B cell (primary cell): ENCODE measurements at regions not wholly inside any gene's neighbourhood (a gene's known extent, or its start where the extent isn't known, plus 50 kb on each side); places are given as distances from the start of the nearest gene placed in this dataset.
"Not testable (repeated sequence)": the region's sequence is repeated elsewhere in the genome, so short reads cannot be mapped to it uniquely, and the experiment has no call there.

ENCODE experiments used
- EZH2 ChIP-seq: IDR thresholded peaks from 2 replicates; pipeline ENCODE4 v1.6.1; 2012; ENCODE audit warnings: borderline replicate concordance, low read depth, mild to moderate bottlenecking, moderate library complexity, low read length; ENCODE audit not compliant: insufficient read depth, poor library complexity, severe bottlenecking
- TF ChIP-seq, protein P1 (sequence below): fragments of 200-600 bp; IDR thresholded peaks from one replicate; pipeline ENCODE4 v1.8.0; 2022; ENCODE audit warnings: antibody characterized with exemption, mild to moderate bottlenecking

DNA sequence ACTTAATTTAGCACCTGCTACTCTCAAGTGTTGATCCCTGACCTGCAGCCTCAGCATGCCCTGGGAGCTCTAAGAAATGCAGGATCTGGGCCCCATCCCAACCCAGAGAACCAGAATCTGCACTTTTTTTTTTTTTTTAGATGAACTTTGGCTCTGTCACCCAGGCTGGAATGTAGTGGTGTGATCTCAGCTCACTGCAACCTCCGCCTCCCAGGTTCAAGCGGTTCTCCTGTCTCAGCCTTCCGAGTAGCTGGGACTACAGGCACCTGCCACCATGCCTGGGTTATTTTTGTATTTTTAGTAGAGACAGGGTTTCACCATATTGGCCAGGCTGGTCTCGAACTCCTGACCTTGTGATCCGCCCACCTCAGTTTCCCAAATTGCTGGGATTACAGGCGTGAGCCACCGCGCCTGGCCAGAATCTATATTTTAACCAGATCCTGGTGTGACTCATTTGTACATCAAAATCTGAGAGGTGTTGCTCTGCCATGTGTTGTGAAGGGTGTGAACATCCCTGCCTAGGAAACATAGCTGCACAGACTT, 92.4 kb upstream of the SH3BP4 start:
- not testable (repeated sequence) for TF ChIP-seq EZH2
- TF ChIP-seq, protein P1, sequence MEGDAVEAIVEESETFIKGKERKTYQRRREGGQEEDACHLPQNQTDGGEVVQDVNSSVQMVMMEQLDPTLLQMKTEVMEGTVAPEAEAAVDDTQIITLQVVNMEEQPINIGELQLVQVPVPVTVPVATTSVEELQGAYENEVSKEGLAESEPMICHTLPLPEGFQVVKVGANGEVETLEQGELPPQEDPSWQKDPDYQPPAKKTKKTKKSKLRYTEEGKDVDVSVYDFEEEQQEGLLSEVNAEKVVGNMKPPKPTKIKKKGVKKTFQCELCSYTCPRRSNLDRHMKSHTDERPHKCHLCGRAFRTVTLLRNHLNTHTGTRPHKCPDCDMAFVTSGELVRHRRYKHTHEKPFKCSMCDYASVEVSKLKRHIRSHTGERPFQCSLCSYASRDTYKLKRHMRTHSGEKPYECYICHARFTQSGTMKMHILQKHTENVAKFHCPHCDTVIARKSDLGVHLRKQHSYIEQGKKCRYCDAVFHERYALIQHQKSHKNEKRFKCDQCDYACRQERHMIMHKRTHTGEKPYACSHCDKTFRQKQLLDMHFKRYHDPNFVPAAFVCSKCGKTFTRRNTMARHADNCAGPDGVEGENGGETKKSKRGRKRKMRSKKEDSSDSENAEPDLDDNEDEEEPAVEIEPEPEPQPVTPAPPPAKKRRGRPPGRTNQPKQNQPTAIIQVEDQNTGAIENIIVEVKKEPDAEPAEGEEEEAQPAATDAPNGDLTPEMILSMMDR: not testable (repeated sequence)
